ENCODE measurements at regions not wholly inside any gene's neighbourhood (a gene's known extent, or its start where the extent isn't known, plus 50 kb on each side); places are given as distances from the start of the nearest gene placed in this dataset.

DNA sequence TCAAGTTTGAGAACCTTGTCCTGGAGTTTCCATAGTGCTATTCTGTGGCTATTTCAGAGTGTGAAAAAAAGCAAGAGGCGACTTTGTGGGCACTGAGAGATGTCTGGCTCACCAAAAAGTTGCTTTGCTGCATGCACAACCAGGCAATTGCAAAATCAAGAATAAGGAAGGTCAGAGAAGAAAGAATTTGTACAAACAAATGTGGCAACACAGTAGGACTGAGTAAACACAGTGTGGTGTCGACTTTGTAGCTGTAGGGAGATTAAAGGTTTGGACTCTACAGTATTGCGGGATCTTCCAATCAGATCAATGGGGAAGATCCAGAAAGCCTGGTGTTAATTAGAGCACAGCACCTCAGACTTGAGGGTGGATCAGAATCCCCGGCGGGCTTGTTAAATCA lies 88.1 kb upstream of the PLPP4 start:
- TF ChIP-seq, protein P1, sequence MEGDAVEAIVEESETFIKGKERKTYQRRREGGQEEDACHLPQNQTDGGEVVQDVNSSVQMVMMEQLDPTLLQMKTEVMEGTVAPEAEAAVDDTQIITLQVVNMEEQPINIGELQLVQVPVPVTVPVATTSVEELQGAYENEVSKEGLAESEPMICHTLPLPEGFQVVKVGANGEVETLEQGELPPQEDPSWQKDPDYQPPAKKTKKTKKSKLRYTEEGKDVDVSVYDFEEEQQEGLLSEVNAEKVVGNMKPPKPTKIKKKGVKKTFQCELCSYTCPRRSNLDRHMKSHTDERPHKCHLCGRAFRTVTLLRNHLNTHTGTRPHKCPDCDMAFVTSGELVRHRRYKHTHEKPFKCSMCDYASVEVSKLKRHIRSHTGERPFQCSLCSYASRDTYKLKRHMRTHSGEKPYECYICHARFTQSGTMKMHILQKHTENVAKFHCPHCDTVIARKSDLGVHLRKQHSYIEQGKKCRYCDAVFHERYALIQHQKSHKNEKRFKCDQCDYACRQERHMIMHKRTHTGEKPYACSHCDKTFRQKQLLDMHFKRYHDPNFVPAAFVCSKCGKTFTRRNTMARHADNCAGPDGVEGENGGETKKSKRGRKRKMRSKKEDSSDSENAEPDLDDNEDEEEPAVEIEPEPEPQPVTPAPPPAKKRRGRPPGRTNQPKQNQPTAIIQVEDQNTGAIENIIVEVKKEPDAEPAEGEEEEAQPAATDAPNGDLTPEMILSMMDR (conservative IDR thresholded peaks at IDR 0.05), result no peak
- Mint-ChIP-seq H3K4me1 (no peaks in the 10 kb centered on the region), H3K27ac (ENCODE audit: unreplicated experiment) (no peak overlapping the region), H3K27me3 (ENCODE audit: low read depth) (peaks cover 35% of the 10 kb centered on the region), H3K9me3 (no peaks in the 10 kb centered on the region), H3K36me3 (ENCODE audit: low read depth) (no peaks in the 10 kb centered on the region), H3K4me3 (no peak overlapping the region)
- DNase-seq (ENCODE audit: low read depth, low spot score), result no peak

DNA sequence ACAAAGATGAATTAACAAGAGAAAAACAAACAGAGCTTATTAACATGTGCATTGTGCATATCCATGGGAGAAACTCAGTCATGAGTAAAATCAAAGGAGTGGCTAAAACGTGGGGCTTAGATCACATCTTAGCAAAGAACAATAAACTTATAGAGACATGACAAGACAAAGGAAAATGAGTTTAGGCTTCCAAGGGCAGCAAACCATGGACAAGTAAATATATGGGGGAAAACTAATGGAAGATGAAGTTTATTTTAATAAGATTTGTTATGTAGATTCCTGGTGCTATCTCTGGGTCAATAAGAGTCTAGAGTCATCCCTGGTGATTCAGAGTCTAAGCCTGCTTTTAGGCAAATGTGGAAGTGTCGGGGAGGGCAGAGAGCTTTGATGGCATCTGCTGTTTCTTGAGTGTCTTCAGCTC lies 87.2 kb upstream of the PLPP4 start:
- no peak overlapping the region for H3K4me3 Mint-ChIP-seq
- H3K36me3 Mint-ChIP-seq (ENCODE audit: low read depth), result no peaks in the 10 kb centered on the region
- peaks cover 31% of the 10 kb centered on the region for H3K27me3 Mint-ChIP-seq (ENCODE audit: low read depth)

DNA sequence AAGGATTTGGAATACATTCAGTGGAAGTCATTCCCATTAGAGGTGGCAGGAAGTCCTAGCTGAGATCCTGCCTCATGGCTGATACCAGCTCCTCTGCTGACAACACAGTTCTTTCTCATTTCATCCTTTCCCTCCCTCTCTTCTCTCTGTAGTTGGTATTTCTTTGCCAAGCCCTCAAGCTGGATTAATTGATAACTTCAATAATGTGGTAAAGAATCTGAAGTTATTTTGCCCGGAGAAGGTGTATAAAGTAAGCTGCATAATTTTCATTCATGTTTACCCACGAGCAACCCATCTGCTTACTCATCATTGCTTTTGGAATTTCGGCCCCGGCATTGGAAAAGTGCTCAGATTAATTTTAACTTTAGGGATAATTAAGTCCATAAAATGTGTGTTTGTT lies 85.2 kb upstream of the PLPP4 start:
- no peak for DNase-seq (ENCODE audit: low read depth, low spot score)
- no peaks in the 10 kb centered on the region for H3K36me3 Mint-ChIP-seq (ENCODE audit: low read depth)
- TF ChIP-seq, protein P1 (conservative IDR thresholded peaks at IDR 0.05), result no peak
- peaks cover 26% of the 10 kb centered on the region for H3K27me3 Mint-ChIP-seq (ENCODE audit: low read depth)
- H3K4me1 Mint-ChIP-seq, result no peaks in the 10 kb centered on the region
- H3K4me3 Mint-ChIP-seq, result no peak overlapping the region
- no peaks in the 10 kb centered on the region for H3K9me3 Mint-ChIP-seq
- H3K27ac Mint-ChIP-seq (ENCODE audit: unreplicated experiment), result no peak overlapping the region

More for the DNA sequence above, 87.2 kb upstream of the PLPP4 start:
- no peaks in the 10 kb centered on the region for H3K4me1 Mint-ChIP-seq
- TF ChIP-seq, protein P1 (conservative IDR thresholded peaks at IDR 0.05), result no peak
- no peaks in the 10 kb centered on the region for H3K9me3 Mint-ChIP-seq
- no peak for DNase-seq (ENCODE audit: low read depth, low spot score)
- H3K27ac Mint-ChIP-seq (ENCODE audit: unreplicated experiment), result no peak overlapping the region

DNA sequence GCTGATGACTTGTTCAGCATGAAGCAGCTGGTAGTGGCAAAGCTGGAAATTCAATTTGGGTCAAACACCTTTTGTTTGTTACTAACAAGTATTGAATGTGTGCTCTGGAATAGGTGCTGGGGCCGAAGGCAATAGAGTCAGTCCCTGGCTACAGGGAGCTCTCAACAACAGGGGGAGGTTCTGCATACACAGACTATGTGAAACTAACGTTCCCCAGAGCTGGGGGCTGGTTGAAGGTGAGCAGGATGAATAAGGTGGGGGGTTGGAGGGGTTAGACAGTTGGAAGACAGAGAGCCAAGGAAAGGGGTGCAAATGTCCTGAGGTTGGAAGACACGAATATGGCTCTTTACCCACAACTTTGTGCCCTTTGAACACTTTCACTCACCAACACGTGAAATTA lies 84.1 kb upstream of the PLPP4 start:
- TF ChIP-seq, protein P1 (conservative IDR thresholded peaks at IDR 0.05), result no peak
- Mint-ChIP-seq H3K9me3 (no peaks in the 10 kb centered on the region), H3K27ac (ENCODE audit: unreplicated experiment) (no peak overlapping the region), H3K4me1 (no peaks in the 10 kb centered on the region), H3K4me3 (no peak overlapping the region), H3K36me3 (ENCODE audit: low read depth) (no peaks in the 10 kb centered on the region), H3K27me3 (ENCODE audit: low read depth) (peaks cover 26% of the 10 kb centered on the region)
- no peak for DNase-seq (ENCODE audit: low read depth, low spot score)

DNA sequence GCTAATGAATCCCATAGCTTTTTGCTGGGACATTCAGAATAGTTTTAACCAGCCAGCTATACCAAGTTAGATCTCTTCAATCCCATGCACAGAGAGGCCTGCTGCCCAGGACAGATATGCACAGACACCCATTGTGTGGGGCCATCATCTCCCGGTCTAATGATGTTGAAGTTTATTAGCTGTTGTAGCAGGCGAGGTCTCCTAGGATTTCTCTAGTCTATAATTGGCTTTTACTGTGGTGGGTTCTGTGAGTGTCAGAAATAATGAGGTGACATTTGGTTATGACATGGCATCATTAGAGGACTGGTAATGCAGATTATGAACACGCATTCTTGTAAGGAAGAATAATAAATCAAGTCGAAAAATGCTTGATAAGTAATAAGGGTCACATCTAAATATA lies 81.4 kb upstream of the PLPP4 start:
- no peak overlapping the region for H3K4me3 Mint-ChIP-seq
- TF ChIP-seq, protein P1 (conservative IDR thresholded peaks at IDR 0.05), result no peak
- H3K36me3 Mint-ChIP-seq (ENCODE audit: low read depth), result no peaks in the 10 kb centered on the region

DNA sequence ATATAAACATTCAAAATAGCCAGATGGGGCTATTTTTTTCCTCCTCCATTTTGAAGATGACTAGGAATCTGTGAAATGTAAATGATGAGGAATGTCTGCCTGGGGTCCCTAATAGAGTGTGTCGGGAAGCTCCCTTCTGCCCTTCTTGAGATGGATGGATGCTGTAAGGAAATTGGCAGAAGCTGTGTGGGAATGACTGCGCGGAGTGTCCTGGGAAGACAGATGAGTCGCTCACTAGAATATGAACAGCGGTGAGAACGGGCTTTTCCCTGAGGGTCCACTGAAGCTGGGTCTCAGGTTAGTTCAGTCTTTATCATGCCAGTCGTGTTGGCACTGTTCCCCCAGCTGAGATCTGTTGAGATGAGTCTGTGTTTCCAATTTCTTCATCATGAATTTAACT lies 75.1 kb upstream of the PLPP4 start:
- H3K27me3 Mint-ChIP-seq (ENCODE audit: low read depth), result peaks cover 2% of the 10 kb centered on the region
- no peak overlapping the region for H3K4me3 Mint-ChIP-seq
- no peak overlapping the region for H3K27ac Mint-ChIP-seq (ENCODE audit: unreplicated experiment)
- no peaks in the 10 kb centered on the region for H3K4me1 Mint-ChIP-seq
- no peaks in the 10 kb centered on the region for H3K9me3 Mint-ChIP-seq
- DNase-seq (ENCODE audit: low read depth, low spot score), result no peak
- TF ChIP-seq, protein P1 (conservative IDR thresholded peaks at IDR 0.05), result no peak
- no peaks in the 10 kb centered on the region for H3K36me3 Mint-ChIP-seq (ENCODE audit: low read depth)

More for the DNA sequence above, 81.4 kb upstream of the PLPP4 start:
- Mint-ChIP-seq H3K4me1 (no peaks in the 10 kb centered on the region), H3K27ac (ENCODE audit: unreplicated experiment) (no peak overlapping the region), H3K27me3 (ENCODE audit: low read depth) (peaks cover 8% of the 10 kb centered on the region), H3K9me3 (no peaks in the 10 kb centered on the region)
- no peak for DNase-seq (ENCODE audit: low read depth, low spot score)
